Hepatocyte (in vitro differentiated cells): ENCODE measurements at regions not wholly inside any gene's neighbourhood (a gene's known extent, or its start where the extent isn't known, plus 50 kb on each side); places are given as distances from the start of the nearest gene placed in this dataset.
"Not testable (repeated sequence)": the region's sequence is repeated elsewhere in the genome, so short reads cannot be mapped to it uniquely, and the experiment has no call there.

ENCODE experiments used
- CTCF ChIP-seq: fragments of 200-600 bp; sonication (generic); IDR thresholded peaks from 2 replicates; pipeline ENCODE4 v1.5.1; 2016; ENCODE audit warnings: antibody characterized with exemption, mild to moderate bottlenecking; ENCODE audit not compliant: poor library complexity
- EZH2 ChIP-seq: fragments of 200-600 bp; sonication (generic); IDR thresholded peaks from 2 replicates; pipeline ENCODE4 v1.6.1; 2016; ENCODE audit warnings: antibody characterized with exemption, mild to moderate bottlenecking, borderline replicate concordance
- EZH2phosphoT487 ChIP-seq: fragments of 200-600 bp; sonication (generic); IDR thresholded peaks from one replicate; pipeline ENCODE4 v1.6.1; 2018; ENCODE audit warnings: antibody characterized with exemption, mild to moderate bottlenecking, low read depth, moderate library complexity; ENCODE audit not compliant: unreplicated experiment, severe bottlenecking

- TF ChIP-seq CTCF, EZH2phosphoT487, EZH2: not testable (repeated sequence)
Measured at GRCh38 chr14:105991677-105992076, 465.3 kb downstream of the TMEM121 start.
